HUES6 (cell line): ENCODE measurements at regions not wholly inside any gene's neighbourhood (a gene's known extent, or its start where the extent isn't known, plus 50 kb on each side); places are given as distances from the start of the nearest gene placed in this dataset.
"Not testable (repeated sequence)": the region's sequence is repeated elsewhere in the genome, so short reads cannot be mapped to it uniquely, and the experiment has no call there.

Experiments used
- H3K27ac ChIP-seq: 2 replicates; pipeline ENCODE4 v1.7.0; 2013; ENCODE audit warnings: low read depth, mild to moderate bottlenecking, low read length, inconsistent platforms
- H3K27me3 ChIP-seq: 2 replicates; pipeline ENCODE4 v1.6.1; 2013; ENCODE audit warnings: low read length; ENCODE audit not compliant: control insufficient read depth, insufficient read depth
- H3K36me3 ChIP-seq: 2 replicates; pipeline ENCODE4 v1.6.1; 2013; ENCODE audit warnings: low read length; ENCODE audit not compliant: control insufficient read depth, insufficient read depth
- H3K4me1 ChIP-seq: 2 replicates; pipeline ENCODE4 v1.6.1; 2013; ENCODE audit warnings: low read length; ENCODE audit not compliant: control insufficient read depth, insufficient read depth
- H3K4me3 ChIP-seq: 2 replicates; pipeline ENCODE4 v1.5.1; 2013; ENCODE audit warnings: low read depth, low read length
- H3K9ac ChIP-seq: one replicate; pipeline ENCODE4 v1.6.1; 2013; ENCODE audit warnings: mild to moderate bottlenecking, low read length
- H3K9me3 ChIP-seq: 2 replicates; pipeline ENCODE4 v1.6.1; 2013; ENCODE audit warnings: low read depth, low read length; ENCODE audit not compliant: control insufficient read depth, insufficient read depth

- no peak overlapping the region for H3K27ac ChIP-seq
- H3K27me3 ChIP-seq = no peaks in the 10 kb centered on the region
- no peaks in the 10 kb centered on the region for H3K36me3 ChIP-seq
- H3K9me3 ChIP-seq = no peaks in the 10 kb centered on the region
- H3K4me1 ChIP-seq = no peaks in the 10 kb centered on the region
- no peak overlapping the region for H3K9ac ChIP-seq
- H3K4me3 ChIP-seq = no peak overlapping the region
Measured at GRCh38 chr1:213585402-213585801, 402.4 kb upstream of the PROX1 start.

- Histone ChIP-seq H3K4me3 (no peak overlapping the region), H3K4me1 (no peaks in the 10 kb centered on the region), H3K36me3 (no peaks in the 10 kb centered on the region), H3K9ac (no peak overlapping the region), H3K9me3 (no peaks in the 10 kb centered on the region), H3K27ac (no peak overlapping the region), H3K27me3 (no peaks in the 10 kb centered on the region)
Measured at GRCh38 chr1:213585959-213586586, 401.7 kb upstream of the PROX1 start.

- Histone ChIP-seq H3K27ac (no peak overlapping the region), H3K4me3 (no peak overlapping the region), H3K9me3 (no peaks in the 10 kb centered on the region), H3K27me3 (no peaks in the 10 kb centered on the region), H3K4me1 (no peaks in the 10 kb centered on the region), H3K36me3 (no peaks in the 10 kb centered on the region), H3K9ac (no peak overlapping the region)
Measured at GRCh38 chr1:213586587-213586972, 401.2 kb upstream of the PROX1 start.

GRCh38 chr1:213596729-213597128, 391.0 kb upstream of the PROX1 start:
- Histone ChIP-seq H3K9me3 (no peaks in the 10 kb centered on the region), H3K27me3 (no peaks in the 10 kb centered on the region), H3K9ac (no peak overlapping the region), H3K4me1 (no peaks in the 10 kb centered on the region), H3K4me3 (no peak overlapping the region), H3K27ac (no peak overlapping the region), H3K36me3 (no peaks in the 10 kb centered on the region)

GRCh38 chr1:213598263-213598662, 389.5 kb upstream of the PROX1 start:
- Histone ChIP-seq H3K27me3 (no peaks in the 10 kb centered on the region), H3K9ac (no peak overlapping the region), H3K9me3 (no peaks in the 10 kb centered on the region)

GRCh38 chr1:213600879-213601278, 386.9 kb upstream of the PROX1 start:
- H3K27ac ChIP-seq = no peak overlapping the region
- no peak overlapping the region for H3K4me3 ChIP-seq
- no peaks in the 10 kb centered on the region for H3K36me3 ChIP-seq
- H3K4me1 ChIP-seq = no peaks in the 10 kb centered on the region
- no peak overlapping the region for H3K9ac ChIP-seq
- H3K9me3 ChIP-seq = no peaks in the 10 kb centered on the region
- no peaks in the 10 kb centered on the region for H3K27me3 ChIP-seq

More at GRCh38 chr1:213598263-213598662, 389.5 kb upstream of the PROX1 start:
- no peaks in the 10 kb centered on the region for H3K36me3 ChIP-seq
- no peak overlapping the region for H3K4me3 ChIP-seq
- no peaks in the 10 kb centered on the region for H3K4me1 ChIP-seq
- H3K27ac ChIP-seq = no peak overlapping the region

- not testable (repeated sequence) for H3K27ac ChIP-seq, H3K4me3 ChIP-seq, H3K27me3 ChIP-seq, H3K36me3 ChIP-seq, H3K4me1 ChIP-seq, H3K9ac ChIP-seq, H3K9me3 ChIP-seq
Measured at GRCh38 chr1:213601705-213602104, 386.1 kb upstream of the PROX1 start.

- H3K9ac ChIP-seq = no peak overlapping the region
- no peaks in the 10 kb centered on the region for H3K36me3 ChIP-seq
- no peaks in the 10 kb centered on the region for H3K4me1 ChIP-seq
- H3K27me3 ChIP-seq = no peaks in the 10 kb centered on the region
- H3K9me3 ChIP-seq = no peaks in the 10 kb centered on the region
- no peak overlapping the region for H3K27ac ChIP-seq
- H3K4me3 ChIP-seq = no peak overlapping the region
Measured at GRCh38 chr1:213602796-213603486, 384.8 kb upstream of the PROX1 start.

GRCh38 chr1:213604477-213604876, 383.3 kb upstream of the PROX1 start:
- Histone ChIP-seq H3K9ac (no peak overlapping the region), H3K9me3 (no peaks in the 10 kb centered on the region), H3K36me3 (no peaks in the 10 kb centered on the region), H3K4me1 (no peaks in the 10 kb centered on the region), H3K4me3 (no peak overlapping the region), H3K27me3 (no peaks in the 10 kb centered on the region), H3K27ac (no peak overlapping the region)

- no peaks in the 10 kb centered on the region for H3K36me3 ChIP-seq
- H3K27ac ChIP-seq = no peak overlapping the region
- H3K9me3 ChIP-seq = no peaks in the 10 kb centered on the region
- no peaks in the 10 kb centered on the region for H3K27me3 ChIP-seq
- H3K9ac ChIP-seq = no peak overlapping the region
- H3K4me1 ChIP-seq = no peaks in the 10 kb centered on the region
- H3K4me3 ChIP-seq = no peak overlapping the region
Measured at GRCh38 chr1:213605732-213606131, 382.0 kb upstream of the PROX1 start.

GRCh38 chr1:213606252-213606820, 381.4 kb upstream of the PROX1 start:
- Histone ChIP-seq H3K4me1 (no peaks in the 10 kb centered on the region), H3K9ac (no peak overlapping the region), H3K9me3 (no peaks in the 10 kb centered on the region), H3K27ac (no peak overlapping the region), H3K4me3 (no peak overlapping the region), H3K36me3 (no peaks in the 10 kb centered on the region), H3K27me3 (no peaks in the 10 kb centered on the region)
